HepG2 (cell line): ENCODE measurements at regions not wholly inside any gene's neighbourhood (a gene's known extent, or its start where the extent isn't known, plus 50 kb on each side); places are given as distances from the start of the nearest gene placed in this dataset.

Source experiments
- ATAC-seq: fragments of 200-7000 bp; cut with Tn5 transposase; 3 replicates; pipeline ENCODE4 v1.9.1; 2020; ENCODE audit warnings: mild to moderate bottlenecking, moderate library complexity
- BruUV-seq: library from RNA; stranded (reverse); fragments of 400-500 nt; replicated peaks from 2 replicates; lab custom pipeline; 2021; lab: Mats Ljungman, UMichigan
- CTCF ChIA-PET: fragments of 300-600 bp; formaldehyde crosslinking; extraction: SDS; loops from one replicate; lab custom pipeline; 2021; ENCODE audit warnings: low total read pairs, inconsistent platforms, low intra/inter-chr PET ratio; lab: Yijun Ruan, JAX
- POLR2A ChIA-PET: fragments of 350-600 bp; sonication (Branson Sonifier 250); formaldehyde crosslinking; loops from one replicate; lab custom pipeline; 2020; ENCODE audit warnings: antibody characterized with exemption, inconsistent platforms; lab: Yijun Ruan, JAX
- DNase-seq: peaks from one replicate; pipeline ENCODE4 v3.0.0-alpha.2; 2015; ENCODE audit warnings: low spot score
- FAIRE-seq: peaks from 3 replicates; lab custom pipeline; 2011; peaks lifted over from hg19 to GRCh38; lab: Jason Lieb, UNC
- H2AFZ ChIP-seq: one replicate; pipeline ENCODE4 v1.6.1; 2011; ENCODE audit warnings: low read length, inconsistent platforms
- H3K27ac ChIP-seq: fragments of 300-600 bp; 3 replicates; pipeline ENCODE4 v1.8.0; 2011; ENCODE audit warnings: mixed run types, mild to moderate bottlenecking, mixed read lengths, low read length, inconsistent platforms; ENCODE audit not compliant: insufficient read depth; ENCODE audit errors: extremely low read length
- H3K27me3 ChIP-seq, 2 experiments: fragments of 200-600 bp in 1 of 2; 2 replicates in 1 of 2; 3 replicates in 1 of 2; pipeline versions ENCODE4 v1.6.0 to v1.8.0; 2011; ENCODE audit warnings: low read length in 2 of 2, mild to moderate bottlenecking in 2 of 2, moderate library complexity in 2 of 2, inconsistent platforms in 1 of 2; ENCODE audit not compliant: insufficient read depth in 2 of 2, control insufficient read depth in 1 of 2
- H3K36me3 ChIP-seq, 2 experiments: fragments of 200-600 bp in 1 of 2; replicated peaks in 1 of 2; 2 replicates in 1 of 2; 3 replicates in 1 of 2; pipeline versions ENCODE4 v1.5.1 to v1.8.0; 2011; ENCODE audit warnings: low read length in 2 of 2, inconsistent platforms in 1 of 2; ENCODE audit not compliant: insufficient read depth in 2 of 2, control insufficient read depth in 1 of 2
- H3K4me1 ChIP-seq: 2 replicates; pipeline ENCODE4 v1.5.1; 2012; ENCODE audit warnings: low read length, inconsistent platforms; ENCODE audit not compliant: insufficient read depth
- H3K4me2 ChIP-seq: 2 replicates; pipeline ENCODE4 v1.6.0; 2011; ENCODE audit warnings: low read depth, low read length, inconsistent platforms
- H3K4me3 ChIP-seq, 3 experiments: fragments of 200-600 bp in 1 of 3; sonication (generic), shearing (Covaris generic) in 1 of 3; replicated peaks in 1 of 3; 2 replicates each; pipeline ENCODE4 v1.5.1; 2011 to 2016; ENCODE audit warnings: low read length in 3 of 3, inconsistent platforms in 2 of 3, low read depth in 2 of 3, mild to moderate bottlenecking in 2 of 3, control low read depth in 1 of 3, mixed read lengths in 1 of 3; ENCODE audit not compliant: insufficient read depth in 1 of 3
- H3K79me2 ChIP-seq: one replicate; pipeline ENCODE4 v1.6.1; 2011; ENCODE audit warnings: low read length, inconsistent platforms; ENCODE audit not compliant: insufficient read depth
- H3K9ac ChIP-seq: 2 replicates; pipeline ENCODE4 v1.6.0; 2011; ENCODE audit warnings: mild to moderate bottlenecking, low read depth, low read length, inconsistent platforms; ENCODE audit not compliant: insufficient read depth
- H3K9me3 ChIP-seq: 2 replicates; pipeline ENCODE4 v1.5.1; 2012; ENCODE audit warnings: mild to moderate bottlenecking, low read length
- H4K20me1 ChIP-seq: 2 replicates; pipeline ENCODE4 v1.6.0; 2011; ENCODE audit warnings: inconsistent platforms, mild to moderate bottlenecking, low read length, moderate library complexity; ENCODE audit not compliant: insufficient read depth
- ATF7-NPFF ChIP-seq: sonication (generic); formaldehyde crosslinking; IDR thresholded peaks from 2 replicates; pipeline ENCODE4 v1.8.1; 2023; ENCODE audit warnings: mild to moderate bottlenecking, low read depth, missing genetic modification reagents, moderate library complexity
- FOXA1 ChIP-seq, 2 experiments: fragments of 450-650 bp in 1 of 2; sonication (generic) in 1 of 2; formaldehyde crosslinking in 1 of 2; IDR thresholded peaks; 2 replicates each; pipeline versions ENCODE4 v1.4.0 to v1.6.1; 2016 to 2020; ENCODE audit warnings: missing genetic modification reagents in 1 of 2
- HINFP ChIP-seq: sonication (generic); formaldehyde crosslinking; IDR thresholded peaks from 2 replicates; pipeline ENCODE4 v1.4.0; 2020; ENCODE audit warnings: low read depth, mild to moderate bottlenecking, missing genetic modification reagents
- KDM4B ChIP-seq: sonication (generic); formaldehyde crosslinking; IDR thresholded peaks from 2 replicates; pipeline ENCODE4 v1.4.0; 2020; ENCODE audit warnings: missing genetic modification reagents
- MYC ChIP-seq: sonication (generic); formaldehyde crosslinking; IDR thresholded peaks from 2 replicates; pipeline ENCODE4 v1.9.0; 2021; ENCODE audit warnings: missing genetic modification reagents, borderline replicate concordance
- NCOA5 ChIP-seq: sonication (generic); formaldehyde crosslinking; IDR thresholded peaks from 2 replicates; pipeline ENCODE4 v1.4.0; 2020; ENCODE audit warnings: missing genetic modification reagents
- ZNF235 ChIP-seq: sonication (generic); formaldehyde crosslinking; IDR thresholded peaks from 2 replicates; pipeline ENCODE4 v1.8.1; 2023; ENCODE audit warnings: mild to moderate bottlenecking, missing genetic modification reagents, borderline replicate concordance
- WGBS: methylation state at CpG from one replicate; pipeline ENCODE4 v1.1.6; 2017; ENCODE audit warnings: low lambda C conversion rate; 5-methylcytosine and 5-hydroxymethylcytosine counted together
- in situ Hi-C: cut with HindIII; loops from 2 replicates; pipeline ENCODE4 v1.10.0; 2017; ENCODE audit warnings: low pct_unique_long_range_greater_than_20kb; ENCODE audit not compliant: extremely low pct_ligation_motif_present
- intact Hi-C: fragments of 100-400 bp; cut with micrococcal nuclease; formaldehyde crosslinking; loops from one replicate; pipeline ENCODE4 v1.10.0; 2022; ENCODE audit not compliant: unreplicated experiment
- TF ChIP-seq, protein P1 (sequence below): sonication (generic); formaldehyde crosslinking; IDR thresholded peaks from 2 replicates; pipeline ENCODE4 v1.5.0; 2020; ENCODE audit warnings: mild to moderate bottlenecking, missing genetic modification reagents
- TF ChIP-seq, protein P2 (sequence below): sonication (generic); formaldehyde crosslinking; IDR thresholded peaks from 2 replicates; pipeline ENCODE4 v1.5.0; 2020; ENCODE audit warnings: missing genetic modification reagents
- TF ChIP-seq, protein P3 (sequence below): sonication (generic); formaldehyde crosslinking; conservative IDR thresholded peaks from 2 replicates; pipeline ENCODE4 v1.4.0; 2020; ENCODE audit warnings: missing genetic modification reagents
- TF ChIP-seq, protein P4 (sequence below): sonication (generic); formaldehyde crosslinking; IDR thresholded peaks from 2 replicates; pipeline ENCODE4 v1.4.0; 2020; ENCODE audit warnings: mild to moderate bottlenecking, missing genetic modification reagents

DNA sequence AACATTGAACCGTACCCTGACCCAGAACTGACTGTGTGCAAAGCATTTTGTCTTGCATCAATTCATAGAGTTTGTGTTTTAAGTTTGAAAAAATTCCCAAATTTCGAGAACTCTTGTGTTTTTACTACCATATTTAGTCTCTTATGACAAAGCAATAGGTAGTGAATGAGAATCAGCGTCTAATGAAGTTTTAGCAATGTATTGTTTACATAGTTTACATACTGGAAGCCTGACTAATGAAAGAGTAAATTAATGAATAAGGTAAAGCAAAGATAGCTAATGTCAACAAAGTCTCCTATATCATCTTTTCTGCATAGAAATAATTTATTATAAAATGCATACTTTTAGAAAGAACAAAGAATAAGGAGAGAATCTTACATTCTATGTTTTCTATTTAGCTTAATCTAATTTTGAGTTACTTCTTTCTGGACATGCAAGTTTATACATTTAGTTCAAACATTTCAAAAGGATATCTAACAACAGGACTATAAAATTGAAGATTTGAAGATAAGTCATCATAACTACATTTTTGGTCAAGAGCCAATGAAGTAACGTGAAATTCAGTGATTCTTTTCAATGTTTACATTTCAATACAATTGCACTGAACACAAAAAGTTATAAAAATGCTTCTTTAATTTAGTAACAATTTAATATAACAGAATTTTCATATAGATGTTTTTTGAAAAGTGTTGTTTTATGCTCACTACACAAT, 1943.7 kb downstream of the NCAM2 start:
- no peak for DNase-seq
- ATAC-seq: no peak
- Histone ChIP-seq H3K4me2 (no peak overlapping the region), H3K36me3 (no peaks in the 10 kb centered on the region), H3K4me3 (no peak overlapping the region), H3K9ac (no peak overlapping the region), H4K20me1 (no peaks in the 10 kb centered on the region), H3K79me2 (no peaks in the 10 kb centered on the region), H3K4me1 (no peaks in the 10 kb centered on the region), H2AFZ (no peak overlapping the region), H3K27me3 (no peaks in the 10 kb centered on the region), H3K27ac (no peak overlapping the region), H3K9me3 (peaks cover 78% of the 10 kb centered on the region)
- in situ Hi-C loops: no loop called here
- 5% methylated on average over 4 of the region's 4 CpGs for WGBS
- BruUV-seq: no TSS peak
- no peak for TF ChIP-seq NCOA5 (CRISPR knock-in tag)
- TF ChIP-seq, protein P1, sequence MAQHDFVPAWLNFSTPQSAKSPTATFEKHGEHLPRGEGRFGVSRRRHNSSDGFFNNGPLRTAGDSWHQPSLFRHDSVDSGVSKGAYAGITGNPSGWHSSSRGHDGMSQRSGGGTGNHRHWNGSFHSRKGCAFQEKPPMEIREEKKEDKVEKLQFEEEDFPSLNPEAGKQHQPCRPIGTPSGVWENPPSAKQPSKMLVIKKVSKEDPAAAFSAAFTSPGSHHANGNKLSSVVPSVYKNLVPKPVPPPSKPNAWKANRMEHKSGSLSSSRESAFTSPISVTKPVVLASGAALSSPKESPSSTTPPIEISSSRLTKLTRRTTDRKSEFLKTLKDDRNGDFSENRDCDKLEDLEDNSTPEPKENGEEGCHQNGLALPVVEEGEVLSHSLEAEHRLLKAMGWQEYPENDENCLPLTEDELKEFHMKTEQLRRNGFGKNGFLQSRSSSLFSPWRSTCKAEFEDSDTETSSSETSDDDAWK (CRISPR knock-in tag): no peak
- TF ChIP-seq ZNF235 (CRISPR knock-in tag): no peak
- TF ChIP-seq ATF7-NPFF (CRISPR knock-in tag): no peak
- no peak for TF ChIP-seq KDM4B (CRISPR knock-in tag)
- TF ChIP-seq FOXA1 (IDR thresholded peaks at IDR 0.05): no peak
- TF ChIP-seq FOXA1 (CRISPR knock-in tag; IDR thresholded peaks at IDR 0.05): no peak
- TF ChIP-seq MYC (CRISPR knock-in tag): no peak
- TF ChIP-seq, protein P2, sequence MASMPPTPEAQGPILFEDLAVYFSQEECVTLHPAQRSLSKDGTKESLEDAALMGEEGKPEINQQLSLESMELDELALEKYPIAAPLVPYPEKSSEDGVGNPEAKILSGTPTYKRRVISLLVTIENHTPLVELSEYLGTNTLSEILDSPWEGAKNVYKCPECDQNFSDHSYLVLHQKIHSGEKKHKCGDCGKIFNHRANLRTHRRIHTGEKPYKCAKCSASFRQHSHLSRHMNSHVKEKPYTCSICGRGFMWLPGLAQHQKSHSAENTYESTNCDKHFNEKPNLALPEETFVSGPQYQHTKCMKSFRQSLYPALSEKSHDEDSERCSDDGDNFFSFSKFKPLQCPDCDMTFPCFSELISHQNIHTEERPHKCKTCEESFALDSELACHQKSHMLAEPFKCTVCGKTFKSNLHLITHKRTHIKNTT (CRISPR knock-in tag): no peak
- TF ChIP-seq HINFP (CRISPR knock-in tag): no peak
- TF ChIP-seq, protein P3, sequence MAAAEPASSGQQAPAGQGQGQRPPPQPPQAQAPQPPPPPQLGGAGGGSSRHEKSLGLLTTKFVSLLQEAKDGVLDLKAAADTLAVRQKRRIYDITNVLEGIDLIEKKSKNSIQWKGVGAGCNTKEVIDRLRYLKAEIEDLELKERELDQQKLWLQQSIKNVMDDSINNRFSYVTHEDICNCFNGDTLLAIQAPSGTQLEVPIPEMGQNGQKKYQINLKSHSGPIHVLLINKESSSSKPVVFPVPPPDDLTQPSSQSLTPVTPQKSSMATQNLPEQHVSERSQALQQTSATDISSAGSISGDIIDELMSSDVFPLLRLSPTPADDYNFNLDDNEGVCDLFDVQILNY (CRISPR knock-in tag): no peak
- TF ChIP-seq, protein P4, sequence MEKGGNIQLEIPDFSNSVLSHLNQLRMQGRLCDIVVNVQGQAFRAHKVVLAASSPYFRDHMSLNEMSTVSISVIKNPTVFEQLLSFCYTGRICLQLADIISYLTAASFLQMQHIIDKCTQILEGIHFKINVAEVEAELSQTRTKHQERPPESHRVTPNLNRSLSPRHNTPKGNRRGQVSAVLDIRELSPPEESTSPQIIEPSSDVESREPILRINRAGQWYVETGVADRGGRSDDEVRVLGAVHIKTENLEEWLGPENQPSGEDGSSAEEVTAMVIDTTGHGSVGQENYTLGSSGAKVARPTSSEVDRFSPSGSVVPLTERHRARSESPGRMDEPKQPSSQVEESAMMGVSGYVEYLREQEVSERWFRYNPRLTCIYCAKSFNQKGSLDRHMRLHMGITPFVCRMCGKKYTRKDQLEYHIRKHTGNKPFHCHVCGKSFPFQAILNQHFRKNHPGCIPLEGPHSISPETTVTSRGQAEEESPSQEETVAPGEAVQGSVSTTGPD: no peak
- ChIA-PET CTCF (no interaction called here), POLR2A (no interaction called here)
- no peak for FAIRE-seq
- intact Hi-C loops: no loop called here
